Bronchial epithelial cell (primary cell): ENCODE measurements at regions not wholly inside any gene's neighbourhood (a gene's known extent, or its start where the extent isn't known, plus 50 kb on each side); places are given as distances from the start of the nearest gene placed in this dataset.

ENCODE experiments used
- DNase-seq: peaks from one replicate; pipeline ENCODE4 v3.0.0-alpha.2; 2010; ENCODE audit warnings: low read depth
- FAIRE-seq: peaks from 2 replicates; lab custom pipeline; 2011; peaks lifted over from hg19 to GRCh38; lab: Jason Lieb, UNC
- H3K27me3 ChIP-seq: 2 replicates; pipeline ENCODE4 v1.5.1; 2011; ENCODE audit warnings: low read length; ENCODE audit not compliant: control insufficient read depth, insufficient read depth
- H3K36me3 ChIP-seq: 2 replicates; pipeline ENCODE4 v1.5.1; 2011; ENCODE audit warnings: low read length; ENCODE audit not compliant: control insufficient read depth, insufficient read depth
- H3K4me3 ChIP-seq: 2 replicates; pipeline ENCODE4 v1.5.1; 2011; ENCODE audit warnings: mild to moderate bottlenecking, low read depth, low read length, control low read depth
- CTCF ChIP-seq: IDR thresholded peaks from 2 replicates; pipeline ENCODE4 v1.5.1; 2011; ENCODE audit warnings: mild to moderate bottlenecking, moderate library complexity, low read length, control low read depth, inconsistent platforms; ENCODE audit not compliant: insufficient read depth, severe bottlenecking

GRCh38 chr16:27665881-27666280 lies 115.9 kb downstream of the KATNIP start:
- no peak for FAIRE-seq
- no peak for TF ChIP-seq CTCF
- Histone ChIP-seq H3K4me3 (no peak overlapping the region), H3K36me3 (no peaks in the 10 kb centered on the region), H3K27me3 (no peaks in the 10 kb centered on the region)
- DNase-seq: no peak

GRCh38 chr16:27670071-27670810 lies 120.3 kb downstream of the KATNIP start:
- Histone ChIP-seq H3K36me3 (no peaks in the 10 kb centered on the region), H3K27me3 (no peaks in the 10 kb centered on the region), H3K4me3 (no peak overlapping the region)
- TF ChIP-seq CTCF: no peak
- DNase-seq: no peak
- no peak for FAIRE-seq

GRCh38 chr16:27671410-27671809 lies 121.5 kb downstream of the KATNIP start:
- no peak for FAIRE-seq
- Histone ChIP-seq H3K27me3 (no peaks in the 10 kb centered on the region), H3K4me3 (no peak overlapping the region), H3K36me3 (no peaks in the 10 kb centered on the region)
- peak; percentile 8 for TF ChIP-seq CTCF
- DNase-seq: peak; percentile 55

- H3K36me3 ChIP-seq: peaks cover 2% of the 10 kb centered on the region
- no peak for FAIRE-seq
Observed at GRCh38 chr16:27676839-27677238, 126.9 kb downstream of the KATNIP start.

GRCh38 chr16:27677263-27677662 lies 127.3 kb downstream of the KATNIP start:
- Histone ChIP-seq H3K36me3 (peaks cover 2% of the 10 kb centered on the region), H3K4me3 (no peak overlapping the region), H3K27me3 (no peaks in the 10 kb centered on the region)
- DNase-seq (no peak), FAIRE-seq (no peak)
- TF ChIP-seq CTCF: no peak

More at GRCh38 chr16:27676839-27677238, 126.9 kb downstream of the KATNIP start:
- Histone ChIP-seq H3K4me3 (no peak overlapping the region), H3K27me3 (no peaks in the 10 kb centered on the region)
- peak; percentile 8 for DNase-seq
- TF ChIP-seq CTCF: no peak

GRCh38 chr16:27678955-27679354 lies 129.0 kb downstream of the KATNIP start:
- DNase-seq: no peak
- no peak overlapping the region for H3K4me3 ChIP-seq
- TF ChIP-seq CTCF: no peak
- H3K36me3 ChIP-seq: peaks cover 3% of the 10 kb centered on the region
- H3K27me3 ChIP-seq: no peaks in the 10 kb centered on the region
- FAIRE-seq: no peak
